ENCODE measurements at regions not wholly inside any gene's neighbourhood (a gene's known extent, or its start where the extent isn't known, plus 50 kb on each side); places are given as distances from the start of the nearest gene placed in this dataset.

DNA sequence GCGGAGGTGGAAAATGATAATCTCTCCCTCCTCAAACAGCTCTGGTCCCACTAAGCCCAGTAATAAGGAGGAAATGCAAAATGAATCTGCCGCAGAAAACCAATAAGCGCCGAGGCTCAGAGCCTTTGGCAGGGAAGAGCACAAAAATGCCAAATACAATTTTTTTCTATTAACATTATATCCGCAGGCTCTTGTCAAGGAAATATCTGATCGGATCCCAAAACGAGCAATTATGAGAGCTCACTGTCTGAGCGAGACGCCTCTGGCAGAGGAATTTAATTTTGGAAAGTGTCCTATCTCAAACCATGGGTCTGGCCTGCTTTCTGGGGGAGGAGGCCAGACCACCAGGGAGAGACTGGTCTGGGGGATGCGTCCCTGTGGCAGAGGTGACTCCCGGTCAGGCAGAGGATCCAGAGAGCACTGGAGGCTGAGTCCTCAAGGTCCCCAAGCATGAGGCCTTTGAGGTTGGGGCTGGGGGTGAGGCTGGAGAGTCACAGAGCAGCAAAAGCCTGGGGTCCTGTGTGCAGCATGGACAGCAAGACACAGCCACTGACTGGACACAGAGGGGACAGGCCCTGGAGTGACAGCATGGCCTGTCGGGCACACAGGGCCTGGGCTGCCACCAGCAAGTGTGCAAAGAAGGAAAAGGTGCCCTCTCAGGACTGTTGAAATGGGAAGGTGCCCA, 342.8 kb upstream of the SFSWAP start:
- no peaks in the 10 kb centered on the region for H3K9me3 ChIP-seq (ENCODE audit: control insufficient read depth, low read depth, low read length)
- H3K4me3 ChIP-seq (ENCODE audit: control insufficient read depth in 2 of 3, extremely low read depth in 1 of 3, insufficient read depth in 2 of 3, low read depth in 1 of 3, low read length in 3 of 3): no peak overlapping the region
- H4K20me1 ChIP-seq (ENCODE audit: control insufficient read depth, extremely low read depth, insufficient read depth, low read length): no peaks in the 10 kb centered on the region
- dilution Hi-C loops (cut with MboI; ENCODE audit: extremely low pct_ligation_motif_present, low sequenced_read_pairs): no loop called here
- H3K27ac ChIP-seq (ENCODE audit: control insufficient read depth, insufficient read depth, low read length): no peak overlapping the region
- TF ChIP-seq EZH2 (IDR thresholded peaks at IDR 0.05; ENCODE audit: low read length): no peak
- TF ChIP-seq, protein P1, sequence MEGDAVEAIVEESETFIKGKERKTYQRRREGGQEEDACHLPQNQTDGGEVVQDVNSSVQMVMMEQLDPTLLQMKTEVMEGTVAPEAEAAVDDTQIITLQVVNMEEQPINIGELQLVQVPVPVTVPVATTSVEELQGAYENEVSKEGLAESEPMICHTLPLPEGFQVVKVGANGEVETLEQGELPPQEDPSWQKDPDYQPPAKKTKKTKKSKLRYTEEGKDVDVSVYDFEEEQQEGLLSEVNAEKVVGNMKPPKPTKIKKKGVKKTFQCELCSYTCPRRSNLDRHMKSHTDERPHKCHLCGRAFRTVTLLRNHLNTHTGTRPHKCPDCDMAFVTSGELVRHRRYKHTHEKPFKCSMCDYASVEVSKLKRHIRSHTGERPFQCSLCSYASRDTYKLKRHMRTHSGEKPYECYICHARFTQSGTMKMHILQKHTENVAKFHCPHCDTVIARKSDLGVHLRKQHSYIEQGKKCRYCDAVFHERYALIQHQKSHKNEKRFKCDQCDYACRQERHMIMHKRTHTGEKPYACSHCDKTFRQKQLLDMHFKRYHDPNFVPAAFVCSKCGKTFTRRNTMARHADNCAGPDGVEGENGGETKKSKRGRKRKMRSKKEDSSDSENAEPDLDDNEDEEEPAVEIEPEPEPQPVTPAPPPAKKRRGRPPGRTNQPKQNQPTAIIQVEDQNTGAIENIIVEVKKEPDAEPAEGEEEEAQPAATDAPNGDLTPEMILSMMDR (optimal IDR thresholded peaks at IDR 0.05 in 1 of 3, IDR thresholded peaks at IDR 0.05 in 1 of 3, conservative IDR thresholded peaks at IDR 0.05 in 1 of 3; ENCODE audit: extremely low read depth in 1 of 3, insufficient read depth in 2 of 3, low read length in 3 of 3): no peak
- H3K36me3 ChIP-seq (ENCODE audit: control insufficient read depth in 2 of 2, extremely low read depth in 1 of 2, insufficient read depth in 2 of 2, low read length in 2 of 2): no peaks in the 10 kb centered on the region
- no peak for DNase-seq (ENCODE audit: low read depth, low spot score)
- no peaks in the 10 kb centered on the region for H3K27me3 ChIP-seq (ENCODE audit: control insufficient read depth, extremely low read depth, insufficient read depth, low read length)
- no peaks in the 10 kb centered on the region for H3K79me2 ChIP-seq (ENCODE audit: control insufficient read depth, insufficient read depth, low read length)
- H3K9ac ChIP-seq (ENCODE audit: control insufficient read depth, extremely low read depth, insufficient read depth, low read length): no peak overlapping the region
- FAIRE-seq: no peak
- no peaks in the 10 kb centered on the region for H3K4me1 ChIP-seq (ENCODE audit: control insufficient read depth, extremely low read depth, insufficient read depth, low read length)
- H3K4me2 ChIP-seq (ENCODE audit: control insufficient read depth, extremely low read depth, insufficient read depth, low read depth, low read length): no peak overlapping the region
- H3K9me1 ChIP-seq (ENCODE audit: control insufficient read depth, extremely low read depth, insufficient read depth, low read length): no peaks in the 10 kb centered on the region
- H2AFZ ChIP-seq (ENCODE audit: control insufficient read depth, low read length): no peak overlapping the region

DNA sequence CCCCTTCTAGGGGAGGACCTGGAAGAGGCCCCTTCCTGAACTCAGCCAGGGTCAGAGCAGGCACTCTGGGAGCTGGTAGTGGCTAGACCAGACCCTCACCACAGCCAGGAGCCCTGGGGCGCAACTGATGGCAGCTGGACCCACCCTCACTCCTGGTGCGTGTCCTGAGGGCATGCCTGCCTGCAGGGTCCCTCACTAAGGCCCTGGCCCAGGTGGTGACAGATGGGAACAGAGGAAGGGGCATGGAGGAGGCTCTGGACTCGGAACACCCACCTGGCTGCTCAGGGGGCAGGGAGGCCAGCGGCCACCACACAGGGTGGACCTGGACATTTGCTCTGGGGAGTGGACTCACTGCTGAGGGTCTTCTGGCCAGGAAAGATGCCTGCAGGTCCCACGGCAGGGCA, 342.2 kb upstream of the SFSWAP start:
- Histone ChIP-seq H3K4me1 (ENCODE audit: control insufficient read depth, extremely low read depth, insufficient read depth, low read length) (no peaks in the 10 kb centered on the region), H3K27me3 (ENCODE audit: control insufficient read depth, extremely low read depth, insufficient read depth, low read length) (no peaks in the 10 kb centered on the region)
- FAIRE-seq: no peak

More for the DNA sequence above, 342.2 kb upstream of the SFSWAP start:
- dilution Hi-C loops (cut with MboI; ENCODE audit: extremely low pct_ligation_motif_present, low sequenced_read_pairs): no loop called here
- Histone ChIP-seq H3K4me2 (ENCODE audit: control insufficient read depth, extremely low read depth, insufficient read depth, low read depth, low read length) (no peak overlapping the region), H3K79me2 (ENCODE audit: control insufficient read depth, insufficient read depth, low read length) (no peaks in the 10 kb centered on the region), H3K9me3 (ENCODE audit: control insufficient read depth, low read depth, low read length) (no peaks in the 10 kb centered on the region), H3K27ac (ENCODE audit: control insufficient read depth, insufficient read depth, low read length) (no peak overlapping the region), H3K36me3 (ENCODE audit: control insufficient read depth in 2 of 2, extremely low read depth in 1 of 2, insufficient read depth in 2 of 2, low read length in 2 of 2) (no peaks in the 10 kb centered on the region), H3K9ac (ENCODE audit: control insufficient read depth, extremely low read depth, insufficient read depth, low read length) (no peak overlapping the region), H3K9me1 (ENCODE audit: control insufficient read depth, extremely low read depth, insufficient read depth, low read length) (no peaks in the 10 kb centered on the region), H4K20me1 (ENCODE audit: control insufficient read depth, extremely low read depth, insufficient read depth, low read length) (no peaks in the 10 kb centered on the region), H3K4me3 (ENCODE audit: control insufficient read depth in 2 of 3, extremely low read depth in 1 of 3, insufficient read depth in 2 of 3, low read depth in 1 of 3, low read length in 3 of 3) (no peak overlapping the region), H2AFZ (ENCODE audit: control insufficient read depth, low read length) (no peak overlapping the region)
- no peak for DNase-seq (ENCODE audit: low read depth, low spot score)
- no peak for TF ChIP-seq EZH2 (IDR thresholded peaks at IDR 0.05; ENCODE audit: low read length)
- TF ChIP-seq, protein P1 (optimal IDR thresholded peaks at IDR 0.05 in 1 of 3, IDR thresholded peaks at IDR 0.05 in 1 of 3, conservative IDR thresholded peaks at IDR 0.05 in 1 of 3; ENCODE audit: extremely low read depth in 1 of 3, insufficient read depth in 2 of 3, low read length in 3 of 3): no peak

Data from keratinocyte (primary cell).